Lower leg skin (tissue), 4 donors: ENCODE measurements at regions not wholly inside any gene's neighbourhood (a gene's known extent, or its start where the extent isn't known, plus 50 kb on each side); places are given as distances from the start of the nearest gene placed in this dataset.

Experiments
- DNase-seq, 2 donors: peaks; one replicate each; pipeline ENCODE4 v3.0.0-alpha.2; 2019; ENCODE audit warnings: low spot score in 2 of 2
- H3K4me3 ChIP-seq: fragments of 200-600 bp; sonication (generic); 2 replicates; pipeline ENCODE4 v1.5.1; 2017; ENCODE audit warnings: mild to moderate bottlenecking, low read depth; ENCODE audit not compliant: poor library complexity, severe bottlenecking
- POLR2A ChIP-seq, 2 donors: fragments of 450-650 bp; IDR thresholded peaks; one replicate each; pipeline ENCODE4 v1.6.1; 2016 to 2017; ENCODE audit warnings: antibody characterized with exemption in 2 of 2, mild to moderate bottlenecking in 1 of 2, moderate library complexity in 1 of 2
- WGBS, 2 donors: methylation state at CpG; one replicate each; pipeline ENCODE4 v1.1.5; 2018; 5-methylcytosine and 5-hydroxymethylcytosine counted together
- intact Hi-C: fragments of 100-400 bp; cut with DNase I; formaldehyde crosslinking; loops from one replicate; pipeline ENCODE4 v1.15.0; 2023; ENCODE audit warnings: low total_unique reads
- TF ChIP-seq, protein P1 (sequence below), 3 donors: fragments of 450-650 bp; IDR thresholded peaks; one replicate each; pipeline ENCODE4 v1.5.1; 2016; ENCODE audit warnings: antibody characterized with exemption in 3 of 3, mild to moderate bottlenecking in 3 of 3, moderate library complexity in 2 of 3

DNA sequence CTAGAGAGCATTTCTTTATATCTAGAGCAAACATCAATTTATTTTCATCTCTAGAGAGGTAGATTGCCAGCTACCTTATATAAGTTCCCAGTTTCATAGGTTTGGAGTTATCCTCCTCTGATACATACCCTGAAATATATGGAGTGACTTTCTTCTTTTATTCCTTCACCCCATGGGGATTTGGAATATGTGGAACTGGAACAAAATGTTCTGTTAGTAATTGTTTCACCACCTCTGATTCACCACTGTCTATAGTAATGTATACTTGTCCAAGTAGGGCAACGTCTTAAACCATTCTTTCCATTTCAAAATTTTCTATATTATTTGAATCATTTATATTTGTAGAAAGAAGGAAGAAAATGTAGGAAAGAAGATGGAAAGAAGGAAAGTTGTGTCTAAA lies 511.2 kb upstream of the KCND2 start:
- DNase-seq, result no peak
- H3K4me3 ChIP-seq, result no peak overlapping the region
- no peak for TF ChIP-seq POLR2A (IDR thresholded peaks at IDR 0.05)
- TF ChIP-seq, protein P1, sequence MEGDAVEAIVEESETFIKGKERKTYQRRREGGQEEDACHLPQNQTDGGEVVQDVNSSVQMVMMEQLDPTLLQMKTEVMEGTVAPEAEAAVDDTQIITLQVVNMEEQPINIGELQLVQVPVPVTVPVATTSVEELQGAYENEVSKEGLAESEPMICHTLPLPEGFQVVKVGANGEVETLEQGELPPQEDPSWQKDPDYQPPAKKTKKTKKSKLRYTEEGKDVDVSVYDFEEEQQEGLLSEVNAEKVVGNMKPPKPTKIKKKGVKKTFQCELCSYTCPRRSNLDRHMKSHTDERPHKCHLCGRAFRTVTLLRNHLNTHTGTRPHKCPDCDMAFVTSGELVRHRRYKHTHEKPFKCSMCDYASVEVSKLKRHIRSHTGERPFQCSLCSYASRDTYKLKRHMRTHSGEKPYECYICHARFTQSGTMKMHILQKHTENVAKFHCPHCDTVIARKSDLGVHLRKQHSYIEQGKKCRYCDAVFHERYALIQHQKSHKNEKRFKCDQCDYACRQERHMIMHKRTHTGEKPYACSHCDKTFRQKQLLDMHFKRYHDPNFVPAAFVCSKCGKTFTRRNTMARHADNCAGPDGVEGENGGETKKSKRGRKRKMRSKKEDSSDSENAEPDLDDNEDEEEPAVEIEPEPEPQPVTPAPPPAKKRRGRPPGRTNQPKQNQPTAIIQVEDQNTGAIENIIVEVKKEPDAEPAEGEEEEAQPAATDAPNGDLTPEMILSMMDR (IDR thresholded peaks at IDR 0.05), result no peak
- WGBS, 2 donors, result 69 to 71% methylated on average over 1 of the region's 1 CpG
- intact Hi-C loops, result no loop called here

DNA sequence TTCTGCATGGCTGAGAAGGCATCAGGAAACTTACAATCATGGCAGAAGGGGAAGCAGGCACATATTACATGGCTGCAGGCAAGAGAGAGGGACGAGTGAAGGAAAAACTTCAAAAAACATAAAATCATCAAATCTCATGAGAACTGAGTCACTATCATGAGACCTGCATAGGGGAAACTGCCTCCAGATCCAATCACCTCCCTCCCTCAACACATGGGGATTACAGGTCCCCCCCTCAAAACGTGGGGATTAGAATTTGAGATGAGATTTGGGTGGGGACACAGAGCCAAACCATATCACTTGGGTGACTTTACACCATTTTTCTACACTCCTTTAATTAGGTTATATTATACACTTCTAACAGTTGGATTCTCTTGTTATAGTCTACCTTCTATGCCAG lies 490.7 kb upstream of the KCND2 start:
- TF ChIP-seq, protein P1 (IDR thresholded peaks at IDR 0.05), result no peak
- no peak for TF ChIP-seq POLR2A (IDR thresholded peaks at IDR 0.05)
- no peak for DNase-seq
- no peak overlapping the region for H3K4me3 ChIP-seq
- intact Hi-C loops, result no loop called here
- WGBS, 2 donors, result 36 to 45% methylated on average over 2 of the region's 2 CpGs

DNA sequence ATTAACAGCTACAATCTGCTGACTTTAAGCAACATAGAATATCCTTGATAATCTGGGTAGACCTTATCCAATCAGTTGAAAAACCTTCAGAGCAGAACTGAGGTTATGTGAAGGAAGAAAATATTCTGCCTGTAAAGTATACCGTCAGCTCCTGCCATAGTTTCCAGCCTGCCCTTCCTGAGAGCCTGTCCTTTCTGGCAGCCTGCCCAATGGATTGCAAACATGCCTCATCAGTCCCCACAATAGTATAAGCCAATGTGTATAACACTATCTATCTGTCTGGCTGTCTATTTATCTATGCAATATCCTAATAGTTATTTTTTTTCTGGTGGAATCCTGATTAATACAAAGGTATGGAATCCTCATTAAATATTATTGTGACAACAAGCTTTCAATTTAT lies 489.2 kb upstream of the KCND2 start:
- no peak for DNase-seq
- 18 to 20% methylated on average over 1 of the region's 1 CpG for WGBS, 2 donors
- TF ChIP-seq POLR2A (IDR thresholded peaks at IDR 0.05), result no peak
- no peak overlapping the region for H3K4me3 ChIP-seq
- intact Hi-C loops, result no loop called here

DNA sequence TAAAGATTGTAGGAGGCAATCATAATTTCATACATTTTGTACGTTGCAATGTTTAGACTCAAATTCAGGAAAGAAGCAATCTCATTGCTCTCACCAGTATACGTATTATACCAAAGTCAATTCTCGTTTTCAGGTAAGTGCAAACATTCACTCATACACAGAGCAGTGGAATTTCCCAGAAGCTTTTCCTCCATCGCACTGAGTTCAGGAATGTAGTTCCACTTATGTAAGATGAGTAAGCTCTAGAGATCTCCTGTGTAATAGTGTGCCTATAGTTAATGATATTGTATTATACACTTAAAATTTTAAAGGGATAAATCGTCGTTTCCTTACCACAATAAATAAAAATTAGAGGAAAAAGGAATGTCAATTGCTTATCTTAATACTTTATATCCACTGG lies 470.8 kb upstream of the KCND2 start:
- no peak for DNase-seq
- 80 to 85% methylated on average over 6 of the region's 6 CpGs for WGBS, 2 donors
- intact Hi-C loops, result no loop called here
- no peak overlapping the region for H3K4me3 ChIP-seq
- TF ChIP-seq, protein P1 (IDR thresholded peaks at IDR 0.05), result no peak
- TF ChIP-seq POLR2A (IDR thresholded peaks at IDR 0.05), result no peak

DNA sequence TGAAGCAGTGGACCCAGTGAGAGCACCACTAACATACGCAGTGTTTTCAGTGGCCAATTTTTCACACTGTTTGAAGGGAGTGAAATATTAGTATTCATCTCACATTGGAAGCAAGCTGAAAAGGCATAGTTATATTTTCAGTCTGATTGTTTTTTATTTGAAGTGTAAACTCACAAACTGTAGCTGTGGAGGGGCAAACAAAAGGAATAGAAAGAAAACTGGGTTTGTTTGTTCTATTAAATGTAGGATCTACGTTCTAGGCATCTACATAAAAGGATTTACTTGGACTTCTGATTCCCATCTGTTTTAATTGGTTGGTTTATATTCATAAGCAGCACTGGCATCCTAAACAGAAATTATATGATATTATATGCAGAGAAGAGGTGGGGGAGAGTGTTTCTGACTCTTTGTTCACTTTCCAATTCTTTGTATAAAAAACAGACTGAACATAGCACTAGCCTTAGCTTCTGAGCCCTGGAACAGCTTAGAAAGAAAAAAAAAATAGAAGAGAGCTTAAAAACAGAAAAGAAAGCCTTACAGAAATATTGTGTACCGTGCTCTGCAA lies 447.8 kb upstream of the KCND2 start:
- H3K4me3 ChIP-seq, result no peak overlapping the region
- intact Hi-C loops, result no loop called here
- DNase-seq, result no peak
- no peak for TF ChIP-seq POLR2A (IDR thresholded peaks at IDR 0.05)
- TF ChIP-seq, protein P1 (IDR thresholded peaks at IDR 0.05), result no peak
- 60 to 64% methylated on average over 3 of the region's 3 CpGs for WGBS, 2 donors

DNA sequence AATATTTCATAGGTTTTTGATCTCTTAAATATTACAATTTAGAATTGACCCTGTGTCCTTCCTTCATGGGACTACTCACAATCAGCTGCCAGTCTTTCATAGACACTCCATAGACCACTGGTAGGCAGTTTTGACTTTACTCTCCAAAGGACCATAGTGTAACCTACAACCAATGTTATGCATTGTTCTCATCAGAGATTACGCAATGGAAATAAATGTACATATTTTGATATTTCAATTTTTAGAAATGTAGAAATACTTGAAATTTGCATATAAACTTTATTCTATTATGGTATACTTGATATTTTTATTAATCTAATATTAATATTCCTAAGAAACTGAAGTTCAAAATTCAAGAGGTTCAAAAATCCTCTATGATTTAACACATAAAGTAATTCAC lies 446.4 kb upstream of the KCND2 start:
- TF ChIP-seq, protein P1 (IDR thresholded peaks at IDR 0.05), result no peak
- TF ChIP-seq POLR2A (IDR thresholded peaks at IDR 0.05), result no peak

More for the DNA sequence above, 446.4 kb upstream of the KCND2 start:
- no peak overlapping the region for H3K4me3 ChIP-seq
- DNase-seq, result no peak
- 97 to 100% methylated on average over 1 of the region's 1 CpG for WGBS, 2 donors
- intact Hi-C loops, result no loop called here
